ENCODE measurements at regions not wholly inside any gene's neighbourhood (a gene's known extent, or its start where the extent isn't known, plus 50 kb on each side); places are given as distances from the start of the nearest gene placed in this dataset.

GRCh38 chr9:73446306-73446705 lies 294.6 kb downstream of the ANXA1 start:
- DNase-seq (ENCODE audit: extremely low read depth, insufficient read length) = no peak
- no peaks in the 10 kb centered on the region for H3K27me3 ChIP-seq (replicated peaks; ENCODE audit: control insufficient read depth, insufficient read depth, low read length)
- no peaks in the 10 kb centered on the region for H3K36me3 ChIP-seq (ENCODE audit: control insufficient read depth, insufficient read depth, low read length)
- no peak overlapping the region for H3K4me3 ChIP-seq (replicated peaks; ENCODE audit: low read depth, low read length)
- TF ChIP-seq CTCF (IDR thresholded peaks at IDR 0.05; ENCODE audit: insufficient read depth, low read length, poor library complexity, severe bottlenecking) = no peak

- no peaks in the 10 kb centered on the region for H3K36me3 ChIP-seq (ENCODE audit: control insufficient read depth, insufficient read depth, low read length)
- no peak for TF ChIP-seq CTCF (IDR thresholded peaks at IDR 0.05; ENCODE audit: insufficient read depth, low read length, poor library complexity, severe bottlenecking)
- H3K4me3 ChIP-seq (replicated peaks; ENCODE audit: low read depth, low read length) = no peak overlapping the region
- no peaks in the 10 kb centered on the region for H3K27me3 ChIP-seq (replicated peaks; ENCODE audit: control insufficient read depth, insufficient read depth, low read length)
- no peak for DNase-seq (ENCODE audit: extremely low read depth, insufficient read length)
These were observed 299.3 kb downstream of the ANXA1 start for GRCh38 chr9:73451003-73451402.

GRCh38 chr9:73459817-73460216 lies 308.2 kb downstream of the ANXA1 start:
- no peak for TF ChIP-seq CTCF (IDR thresholded peaks at IDR 0.05; ENCODE audit: insufficient read depth, low read length, poor library complexity, severe bottlenecking)

GRCh38 chr9:73468716-73469115 lies 317.1 kb downstream of the ANXA1 start:
- H3K36me3 ChIP-seq (ENCODE audit: control insufficient read depth, insufficient read depth, low read length) = no peaks in the 10 kb centered on the region
- no peak overlapping the region for H3K4me3 ChIP-seq (replicated peaks; ENCODE audit: low read depth, low read length)
- TF ChIP-seq CTCF (IDR thresholded peaks at IDR 0.05; ENCODE audit: insufficient read depth, low read length, poor library complexity, severe bottlenecking) = no peak
- no peaks in the 10 kb centered on the region for H3K27me3 ChIP-seq (replicated peaks; ENCODE audit: control insufficient read depth, insufficient read depth, low read length)
- no peak for DNase-seq (ENCODE audit: extremely low read depth, insufficient read length)

More at GRCh38 chr9:73459817-73460216, 308.2 kb downstream of the ANXA1 start:
- Histone ChIP-seq H3K4me3 (replicated peaks; ENCODE audit: low read depth, low read length) (no peak overlapping the region), H3K27me3 (replicated peaks; ENCODE audit: control insufficient read depth, insufficient read depth, low read length) (no peaks in the 10 kb centered on the region), H3K36me3 (ENCODE audit: control insufficient read depth, insufficient read depth, low read length) (no peaks in the 10 kb centered on the region)
- DNase-seq (ENCODE audit: extremely low read depth, insufficient read length) = no peak

GRCh38 chr9:73470766-73471165 lies 319.1 kb downstream of the ANXA1 start:
- Histone ChIP-seq H3K36me3 (ENCODE audit: control insufficient read depth, insufficient read depth, low read length) (no peaks in the 10 kb centered on the region), H3K4me3 (replicated peaks; ENCODE audit: low read depth, low read length) (no peak overlapping the region), H3K27me3 (replicated peaks; ENCODE audit: control insufficient read depth, insufficient read depth, low read length) (no peaks in the 10 kb centered on the region)
- no peak for TF ChIP-seq CTCF (IDR thresholded peaks at IDR 0.05; ENCODE audit: insufficient read depth, low read length, poor library complexity, severe bottlenecking)
- no peak for DNase-seq (ENCODE audit: extremely low read depth, insufficient read length)

- no peak overlapping the region for H3K4me3 ChIP-seq (replicated peaks; ENCODE audit: low read depth, low read length)
- TF ChIP-seq CTCF (IDR thresholded peaks at IDR 0.05; ENCODE audit: insufficient read depth, low read length, poor library complexity, severe bottlenecking) = no peak
- no peaks in the 10 kb centered on the region for H3K27me3 ChIP-seq (replicated peaks; ENCODE audit: control insufficient read depth, insufficient read depth, low read length)
- DNase-seq (ENCODE audit: extremely low read depth, insufficient read length) = no peak
- no peaks in the 10 kb centered on the region for H3K36me3 ChIP-seq (ENCODE audit: control insufficient read depth, insufficient read depth, low read length)
These were observed 322.4 kb downstream of the ANXA1 start for GRCh38 chr9:73474002-73474600.

All from GM06990 (cell line).